GM21526 (cell line): ENCODE measurements at regions not wholly inside any gene's neighbourhood (a gene's known extent, or its start where the extent isn't known, plus 50 kb on each side); places are given as distances from the start of the nearest gene placed in this dataset.

Experiments
- ATAC-seq: cut with Tn5 transposase; IDR thresholded peaks from one replicate; pipeline ENCODE4 v1.9.1; 2021; ENCODE audit warnings: moderate library complexity; ENCODE audit not compliant: unreplicated experiment, low FRiP score

DNA sequence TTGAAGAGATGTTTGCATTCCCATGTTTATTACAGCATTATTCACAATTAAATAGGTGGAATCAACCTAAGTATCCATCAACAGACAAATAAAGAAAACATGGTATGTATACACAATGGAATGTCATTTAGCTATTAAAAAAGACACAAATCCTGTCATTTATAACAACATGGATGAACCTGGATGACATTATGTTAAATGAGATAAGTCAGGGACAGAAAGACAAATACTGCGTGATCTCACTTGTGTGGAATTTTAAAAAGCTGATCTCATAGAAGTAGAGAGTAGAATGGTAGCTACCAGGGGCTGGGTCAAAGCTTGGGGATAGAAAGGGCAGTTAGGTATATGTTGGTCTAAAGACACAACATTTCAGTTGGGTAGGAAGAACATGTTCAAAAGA, 376.3 kb downstream of the EPHA4 start:
- no peak for ATAC-seq

DNA sequence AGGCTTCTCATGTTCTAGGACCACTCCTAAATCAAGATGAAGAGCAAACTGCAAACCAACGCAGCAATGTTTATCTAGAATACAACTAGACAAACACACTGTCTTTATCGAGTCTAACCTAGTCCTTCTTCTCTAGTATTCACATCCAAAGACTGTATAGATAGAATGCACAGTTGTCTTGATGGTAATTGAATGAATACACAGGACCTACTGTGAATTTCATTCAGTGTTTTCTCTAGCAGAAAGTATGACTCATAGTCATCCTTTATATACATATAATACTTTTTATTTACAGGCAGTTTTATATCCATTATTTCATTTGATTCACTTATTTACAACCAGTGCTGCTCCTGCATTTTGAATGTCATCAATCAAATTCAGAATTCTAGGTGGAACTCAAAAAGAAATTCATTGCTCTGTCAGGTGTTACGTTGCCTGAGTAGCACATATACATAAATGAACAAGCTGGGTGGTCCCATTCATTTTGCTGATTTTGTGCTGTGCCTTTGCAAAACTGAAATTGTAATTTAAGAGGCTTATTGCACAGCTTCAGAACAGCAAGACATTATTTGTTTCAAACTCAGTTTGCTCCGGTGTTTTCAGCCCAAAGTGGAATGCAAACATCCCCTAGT, 374.8 kb downstream of the EPHA4 start:
- ATAC-seq, result no peak

GRCh38 chr2:221198309-221198708, 373.8 kb downstream of the EPHA4 start:
- no peak for ATAC-seq

DNA sequence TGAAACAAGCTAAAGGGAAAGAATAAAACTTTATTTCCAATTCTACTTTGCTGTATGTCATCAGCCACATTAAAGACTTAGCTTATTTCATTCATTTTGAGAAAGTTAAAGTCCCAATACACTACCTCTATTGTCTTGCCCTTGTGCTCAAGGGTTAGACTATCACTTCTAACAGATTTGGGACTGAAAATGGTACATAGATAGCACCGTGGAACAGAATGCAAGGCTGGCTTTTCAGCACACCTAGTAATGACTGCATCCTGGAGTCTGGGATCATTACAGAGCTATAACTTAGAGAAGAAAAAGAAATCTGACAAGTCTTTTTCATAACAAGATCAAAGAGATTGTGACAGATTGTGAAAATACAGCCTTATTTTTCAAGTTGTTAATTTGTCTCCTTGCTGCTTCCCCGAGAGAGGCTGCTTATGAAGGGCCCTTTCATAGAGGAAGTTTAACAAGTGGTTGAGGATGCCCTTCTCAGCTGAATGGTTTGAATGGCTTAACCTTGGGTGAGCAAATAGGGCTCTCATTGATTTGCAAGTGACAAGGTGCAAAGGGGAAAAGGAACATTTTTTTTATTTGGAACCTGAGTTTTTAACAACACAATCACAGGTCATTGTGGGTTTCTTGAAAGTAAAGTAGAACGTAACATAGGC, 371.8 kb downstream of the EPHA4 start:
- no peak for ATAC-seq

GRCh38 chr2:221202431-221202830, 369.7 kb downstream of the EPHA4 start:
- ATAC-seq, result no peak

DNA sequence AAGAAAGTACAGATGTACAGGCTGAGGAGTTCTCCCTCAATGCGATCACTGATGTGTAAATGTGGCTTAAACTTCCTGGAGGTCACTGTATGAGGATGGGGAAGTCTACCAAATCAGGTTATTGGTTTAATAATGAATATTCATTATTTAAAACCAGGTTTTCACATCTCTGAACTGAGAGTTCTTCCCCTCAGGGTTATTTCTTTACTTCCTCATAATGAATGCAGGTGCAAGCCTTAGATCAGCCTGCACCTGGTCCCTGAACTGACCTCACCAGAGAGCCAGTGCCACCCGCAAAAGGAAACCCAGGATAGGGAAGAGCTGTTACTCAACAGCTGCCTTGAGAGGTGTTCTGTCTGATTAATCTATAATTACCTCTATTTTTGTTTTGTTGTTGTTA, 369.0 kb downstream of the EPHA4 start:
- peak; percentile 92 for ATAC-seq

GRCh38 chr2:221203856-221204255, 368.2 kb downstream of the EPHA4 start:
- no peak for ATAC-seq

DNA sequence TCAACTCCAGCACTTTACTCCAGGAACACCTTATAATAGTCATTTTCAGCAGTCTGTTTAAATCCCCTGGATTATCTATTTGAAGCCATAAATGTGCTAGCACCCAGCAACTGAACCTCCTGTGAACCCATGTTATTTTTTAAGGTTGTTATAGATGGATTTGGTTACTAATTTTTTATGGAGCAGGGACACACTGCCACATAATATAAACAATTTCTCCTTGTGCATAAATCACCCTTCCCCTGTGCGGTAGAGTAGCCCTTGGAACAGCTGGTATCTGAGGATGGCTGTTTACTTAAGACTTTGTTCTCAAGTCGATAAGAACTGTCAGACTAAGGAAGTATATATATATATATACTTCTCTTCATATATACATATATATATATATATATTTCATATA, 367.4 kb downstream of the EPHA4 start:
- no peak for ATAC-seq

DNA sequence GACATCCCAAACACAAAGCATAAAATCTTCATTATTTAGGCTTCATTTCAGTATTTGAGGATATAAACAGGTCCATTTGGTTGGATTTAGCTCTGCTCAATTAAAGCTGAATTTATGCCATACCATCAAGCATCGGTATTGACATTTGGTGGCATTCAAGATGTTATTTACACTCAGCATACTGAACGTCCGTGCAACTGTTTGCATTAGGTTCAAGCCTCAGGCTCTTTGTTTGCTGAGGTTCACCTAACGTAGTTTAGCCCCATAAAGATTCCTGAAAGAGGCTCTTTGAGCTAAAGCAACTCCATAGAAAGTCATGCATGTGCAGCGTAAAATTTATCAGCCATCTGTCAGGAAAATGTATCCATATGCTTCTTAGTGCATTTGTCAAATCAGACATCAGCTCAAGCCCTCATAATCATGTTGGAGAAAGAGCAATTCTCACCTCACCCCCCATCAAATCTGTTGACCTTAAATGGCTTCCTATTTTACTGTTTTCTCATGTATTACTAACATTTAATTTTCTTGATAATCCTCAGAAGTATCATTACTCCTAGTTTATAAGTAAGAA, 366.9 kb downstream of the EPHA4 start:
- no peak for ATAC-seq

DNA sequence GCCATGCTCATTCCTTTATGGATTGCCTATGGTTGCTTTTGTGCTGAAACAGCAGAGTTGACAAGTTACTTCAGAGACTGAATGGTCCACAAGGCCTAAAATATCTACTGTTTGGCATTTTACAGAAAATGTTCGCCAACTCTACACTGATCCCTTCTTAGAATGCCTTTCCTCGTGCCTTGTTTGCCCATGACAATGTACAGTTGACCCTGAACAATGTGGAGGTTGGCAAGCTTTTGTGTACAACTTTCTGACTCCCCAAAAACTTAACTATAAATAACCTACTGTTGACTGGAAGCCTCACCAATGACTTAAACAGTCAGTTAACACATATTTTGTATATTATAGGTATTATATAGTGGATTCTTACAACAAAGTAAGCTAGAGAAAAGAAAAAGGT, 361.4 kb downstream of the EPHA4 start:
- no peak for ATAC-seq

DNA sequence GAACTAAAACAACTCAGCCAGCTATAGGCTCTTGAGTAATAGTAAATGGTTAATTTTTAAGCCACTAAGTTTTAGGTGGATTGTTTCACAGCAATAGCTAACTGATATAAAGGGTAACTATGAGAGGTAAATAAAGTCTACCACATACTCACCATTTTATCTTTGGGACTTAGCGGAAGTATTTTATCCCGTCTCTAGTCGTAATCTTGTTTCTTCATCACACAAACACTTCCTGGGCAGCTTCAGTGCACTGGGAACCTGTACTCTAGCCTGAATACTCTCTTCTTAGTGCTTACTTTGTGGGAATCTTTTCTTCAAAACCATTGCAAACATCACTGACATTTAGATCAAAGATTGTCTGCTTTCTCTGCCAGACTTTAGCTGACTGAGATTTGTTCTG, 360.5 kb downstream of the EPHA4 start:
- ATAC-seq, result no peak

DNA sequence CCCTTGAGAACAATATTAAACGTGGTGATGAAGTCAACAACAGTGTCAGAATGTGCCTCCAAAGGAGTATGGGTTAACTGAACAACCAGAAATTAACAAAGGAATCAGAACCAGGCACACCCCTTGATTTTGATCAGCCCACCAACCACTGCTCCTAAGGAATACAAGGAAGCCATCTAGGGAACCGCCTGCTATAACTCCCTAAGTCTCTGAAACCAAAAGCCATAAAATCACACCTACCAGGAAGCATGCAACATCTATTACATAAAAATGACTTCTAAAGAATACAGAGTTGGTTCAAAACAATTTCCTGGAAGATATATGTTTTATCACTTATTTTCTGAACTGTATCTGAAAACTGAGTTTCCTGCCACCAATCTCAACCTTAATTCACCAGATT, 360.0 kb downstream of the EPHA4 start:
- no peak for ATAC-seq

DNA sequence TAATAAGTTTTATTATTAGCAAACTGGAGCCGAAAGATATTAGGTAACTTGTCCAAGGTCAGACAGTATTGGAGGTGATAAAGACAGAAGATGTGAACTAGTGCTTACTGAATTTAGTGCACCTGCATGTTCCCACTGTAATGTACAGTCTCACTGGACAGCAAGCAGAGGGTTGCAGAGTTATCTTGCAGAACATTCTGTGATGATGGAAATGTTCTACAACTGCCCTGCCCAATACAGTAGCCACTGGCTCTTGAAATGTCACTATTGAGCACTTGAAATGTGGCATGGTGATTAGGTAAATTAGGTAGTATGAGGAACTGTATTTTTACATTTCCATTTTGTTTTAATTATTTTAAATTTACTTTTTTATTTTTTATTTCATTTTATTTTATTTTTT, 356.6 kb downstream of the EPHA4 start:
- no peak for ATAC-seq

GRCh38 chr2:221216636-221217035, 355.5 kb downstream of the EPHA4 start:
- ATAC-seq, result no peak

DNA sequence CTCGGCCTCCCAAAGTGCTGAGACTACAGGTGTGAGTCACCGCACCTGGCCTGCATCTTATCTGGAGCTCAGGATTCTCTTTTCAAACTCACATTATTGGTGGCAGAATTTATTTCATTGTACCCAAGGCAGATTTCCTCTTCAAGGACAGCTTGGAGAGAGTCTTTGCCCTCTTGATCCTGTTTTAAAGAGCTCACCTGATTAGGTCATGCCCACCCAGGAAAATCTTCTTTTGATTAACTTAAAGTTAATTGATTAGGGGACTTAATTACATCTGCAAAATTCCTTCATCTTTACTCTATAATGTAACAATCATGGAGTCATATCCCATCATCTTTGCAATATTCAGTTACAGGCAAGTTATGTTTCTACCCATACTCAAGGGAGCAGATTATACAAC, 346.4 kb downstream of the EPHA4 start:
- no peak for ATAC-seq

- no peak for ATAC-seq
Observed at GRCh38 chr2:221228214-221228769, 343.8 kb downstream of the EPHA4 start.

DNA sequence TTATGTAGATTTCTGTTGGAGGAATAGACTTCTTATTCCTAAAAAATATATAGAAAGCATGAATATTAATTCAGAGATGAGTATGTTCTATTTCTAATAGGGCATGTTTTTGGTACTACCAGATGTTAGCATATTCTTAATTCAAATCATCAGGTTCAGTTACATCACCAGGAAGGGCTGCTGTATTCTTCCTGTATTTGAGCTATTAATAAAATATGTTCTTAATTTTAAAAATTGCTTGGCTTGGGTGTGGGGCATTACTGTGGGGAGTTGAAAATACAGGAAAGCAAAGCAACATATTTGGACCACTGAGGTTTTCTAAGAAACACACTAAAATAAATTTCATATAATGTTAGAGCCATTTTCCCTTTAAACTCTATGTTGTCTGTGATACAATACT, 343.0 kb downstream of the EPHA4 start:
- ATAC-seq, result no peak

GRCh38 chr2:221231511-221231910, 340.6 kb downstream of the EPHA4 start:
- ATAC-seq, result no peak

GRCh38 chr2:221235941-221236340, 336.2 kb downstream of the EPHA4 start:
- no peak for ATAC-seq

GRCh38 chr2:221241072-221241471, 331.0 kb downstream of the EPHA4 start:
- no peak for ATAC-seq

GRCh38 chr2:221243771-221244170, 328.3 kb downstream of the EPHA4 start:
- no peak for ATAC-seq

DNA sequence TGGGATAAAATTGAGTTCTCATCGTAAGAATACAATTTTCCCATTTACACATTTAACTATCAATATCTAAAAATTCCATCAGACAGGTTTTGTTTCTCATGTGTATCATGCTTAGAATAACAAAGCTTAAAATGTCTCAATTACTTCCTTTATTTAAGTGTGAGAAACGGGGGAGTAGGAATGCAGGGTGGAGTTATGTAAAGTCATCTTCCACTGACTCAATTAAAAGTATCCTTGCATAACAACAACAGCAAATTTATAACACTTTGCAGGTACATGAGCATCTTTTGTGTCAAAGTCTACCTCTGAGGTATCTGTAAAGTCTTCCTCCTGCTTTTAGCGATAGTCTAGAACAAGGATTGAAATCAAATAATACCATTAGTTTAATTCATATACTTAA, 327.1 kb downstream of the EPHA4 start:
- ATAC-seq, result no peak
